ENCODE measurements at regions not wholly inside any gene's neighbourhood (a gene's known extent, or its start where the extent isn't known, plus 50 kb on each side); places are given as distances from the start of the nearest gene placed in this dataset.

GRCh38 chr9:613771-614347 is 227.6 kb upstream of the DMRT1 start (continued):
- peak; percentile 38; the same call in 1 of the 2 replicates for TF ChIP-seq ELF1 (CRISPR knock-in tag; IDR thresholded peaks at IDR 0.05)
- no peak for TF ChIP-seq BCLAF1 (IDR thresholded peaks at IDR 0.05)
- TF ChIP-seq ZNF317 (CRISPR knock-in tag; IDR thresholded peaks at IDR 0.05) = peak; percentile 64; the same call in 1 of the 2 replicates
- TF ChIP-seq ZNF572 (CRISPR knock-in tag; IDR thresholded peaks at IDR 0.05) = no peak
- no peak for TF ChIP-seq MZF1 (CRISPR knock-in tag; IDR thresholded peaks at IDR 0.05; ENCODE audit: borderline replicate concordance)
- no peak for TF ChIP-seq NFRKB (IDR thresholded peaks at IDR 0.05)
- TF ChIP-seq HNF4A (CRISPR knock-in tag; IDR thresholded peaks at IDR 0.05) = peak; percentile 74
- peak in 1 of 2 experiments; percentile 37; a peak in 1 of 4 replicates for TF ChIP-seq EP300 (IDR thresholded peaks at IDR 0.05; ENCODE audit: low read depth in 2 of 2, low read length in 2 of 2)
- TF ChIP-seq EP300 (CRISPR knock-in tag; IDR thresholded peaks at IDR 0.05; ENCODE audit: borderline replicate concordance) = no peak
- TF ChIP-seq, protein P1, sequence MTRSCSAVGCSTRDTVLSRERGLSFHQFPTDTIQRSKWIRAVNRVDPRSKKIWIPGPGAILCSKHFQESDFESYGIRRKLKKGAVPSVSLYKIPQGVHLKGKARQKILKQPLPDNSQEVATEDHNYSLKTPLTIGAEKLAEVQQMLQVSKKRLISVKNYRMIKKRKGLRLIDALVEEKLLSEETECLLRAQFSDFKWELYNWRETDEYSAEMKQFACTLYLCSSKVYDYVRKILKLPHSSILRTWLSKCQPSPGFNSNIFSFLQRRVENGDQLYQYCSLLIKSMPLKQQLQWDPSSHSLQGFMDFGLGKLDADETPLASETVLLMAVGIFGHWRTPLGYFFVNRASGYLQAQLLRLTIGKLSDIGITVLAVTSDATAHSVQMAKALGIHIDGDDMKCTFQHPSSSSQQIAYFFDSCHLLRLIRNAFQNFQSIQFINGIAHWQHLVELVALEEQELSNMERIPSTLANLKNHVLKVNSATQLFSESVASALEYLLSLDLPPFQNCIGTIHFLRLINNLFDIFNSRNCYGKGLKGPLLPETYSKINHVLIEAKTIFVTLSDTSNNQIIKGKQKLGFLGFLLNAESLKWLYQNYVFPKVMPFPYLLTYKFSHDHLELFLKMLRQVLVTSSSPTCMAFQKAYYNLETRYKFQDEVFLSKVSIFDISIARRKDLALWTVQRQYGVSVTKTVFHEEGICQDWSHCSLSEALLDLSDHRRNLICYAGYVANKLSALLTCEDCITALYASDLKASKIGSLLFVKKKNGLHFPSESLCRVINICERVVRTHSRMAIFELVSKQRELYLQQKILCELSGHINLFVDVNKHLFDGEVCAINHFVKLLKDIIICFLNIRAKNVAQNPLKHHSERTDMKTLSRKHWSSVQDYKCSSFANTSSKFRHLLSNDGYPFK (CRISPR knock-in tag; IDR thresholded peaks at IDR 0.05; ENCODE audit: borderline replicate concordance) = peak; percentile 41; the same call in 1 of the 2 replicates
- TF ChIP-seq PRDM4 (CRISPR knock-in tag; IDR thresholded peaks at IDR 0.05; ENCODE audit: borderline replicate concordance) = no peak
- TF ChIP-seq KDM3A (CRISPR knock-in tag; IDR thresholded peaks at IDR 0.05; ENCODE audit: low read depth) = peak; percentile 50; the same call in 1 of the 2 replicates
- TF ChIP-seq GLI4 (CRISPR knock-in tag; IDR thresholded peaks at IDR 0.05; ENCODE audit: borderline replicate concordance) = no peak
- peak; percentile 60; the same call in 1 of the 2 replicates for TF ChIP-seq PPARG (CRISPR knock-in tag; conservative IDR thresholded peaks at IDR 0.05)
- TF ChIP-seq STAT6 (CRISPR knock-in tag; IDR thresholded peaks at IDR 0.05; ENCODE audit: borderline replicate concordance) = 0 out of 2 replicates have a peak, but pooled peaks have one; percentile 37
- TF ChIP-seq THYN1 (CRISPR knock-in tag; IDR thresholded peaks at IDR 0.05; ENCODE audit: borderline replicate concordance, low read depth) = 0 out of 2 replicates have a peak, but pooled peaks have one; percentile 42
- TF ChIP-seq PCBP1 (IDR thresholded peaks at IDR 0.05; ENCODE audit: borderline replicate concordance, low read depth, low read length) = no peak
- peak; percentile 27; the same call in 1 of the 2 replicates for TF ChIP-seq TBX2 (CRISPR knock-in tag; IDR thresholded peaks at IDR 0.05; ENCODE audit: borderline replicate concordance)

All from HepG2 (cell line).